ENCODE measurements at regions not wholly inside any gene's neighbourhood (a gene's known extent, or its start where the extent isn't known, plus 50 kb on each side); places are given as distances from the start of the nearest gene placed in this dataset.
"Not testable (repeated sequence)": the region's sequence is repeated elsewhere in the genome, so short reads cannot be mapped to it uniquely, and the experiment has no call there.

DNA sequence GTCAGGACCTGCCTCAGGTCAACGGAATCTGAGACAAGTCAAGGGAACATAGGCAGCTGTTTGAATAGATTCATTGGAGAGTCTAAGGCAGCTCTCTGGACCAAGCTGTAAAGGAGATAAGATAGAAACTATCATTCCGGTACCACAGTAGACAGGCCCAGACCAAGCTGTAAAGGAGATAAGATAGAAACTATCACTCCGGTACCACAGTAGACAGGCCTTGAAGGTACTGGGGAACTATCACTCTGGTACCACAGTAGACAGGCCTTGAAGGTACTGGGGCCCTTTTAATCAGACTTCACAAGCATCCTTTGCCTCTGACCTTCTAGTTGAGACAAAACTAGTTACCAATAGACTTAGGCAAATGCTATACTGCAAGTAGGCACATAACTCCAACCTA, 346.1 kb downstream of the DCDC2C start:
- no peak for DNase-seq

- no peak for DNase-seq
Measured at GRCh38 chr2:4053769-4054493, 350.6 kb downstream of the DCDC2C start.

DNA sequence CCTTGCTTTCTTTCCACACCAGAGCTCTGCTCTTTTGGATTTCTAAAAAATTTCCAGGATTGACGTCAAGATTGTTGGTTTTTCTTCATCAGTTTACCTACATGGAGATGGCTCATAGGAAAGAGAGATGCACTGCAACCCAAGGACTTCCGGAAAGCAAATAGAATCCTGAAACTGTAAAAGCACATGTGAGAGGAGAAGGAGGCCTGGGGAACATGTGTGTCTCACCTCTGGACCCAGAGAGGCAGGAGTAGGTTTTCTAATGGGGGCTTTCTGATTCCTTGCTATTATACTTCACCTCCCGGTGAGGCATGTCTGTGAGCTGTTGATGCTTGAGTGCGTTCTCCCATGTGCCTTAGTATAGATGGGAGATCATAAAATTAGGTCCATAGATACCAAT, 362.8 kb downstream of the DCDC2C start:
- DNase-seq = no peak

GRCh38 chr2:4073026-4073569, 369.7 kb downstream of the DCDC2C start:
- no peak for DNase-seq

DNA sequence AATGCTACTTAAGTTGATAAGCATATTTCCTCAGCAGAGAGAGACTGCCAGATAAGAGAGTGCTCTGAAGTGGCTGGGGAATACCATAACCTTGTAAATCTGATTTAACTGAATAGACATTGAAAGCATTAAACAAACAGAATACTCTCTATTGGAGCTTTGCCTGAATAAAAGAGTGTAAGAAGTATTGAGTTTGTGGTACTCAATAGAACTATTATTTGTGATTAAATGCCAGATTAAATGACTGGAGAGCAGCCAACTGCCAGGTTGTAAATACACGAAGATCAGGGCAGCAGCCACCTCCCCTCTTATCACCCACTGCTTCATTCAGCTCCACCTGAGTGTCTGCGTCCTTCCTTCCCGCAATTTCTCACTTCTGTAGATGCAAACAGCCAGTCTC, 373.6 kb downstream of the DCDC2C start:
- DNase-seq = no peak

GRCh38 chr2:4085186-4085585, 381.8 kb downstream of the DCDC2C start:
- DNase-seq = no peak

- DNase-seq = no peak
Measured at GRCh38 chr2:4090668-4091630, 387.6 kb downstream of the DCDC2C start.

DNA sequence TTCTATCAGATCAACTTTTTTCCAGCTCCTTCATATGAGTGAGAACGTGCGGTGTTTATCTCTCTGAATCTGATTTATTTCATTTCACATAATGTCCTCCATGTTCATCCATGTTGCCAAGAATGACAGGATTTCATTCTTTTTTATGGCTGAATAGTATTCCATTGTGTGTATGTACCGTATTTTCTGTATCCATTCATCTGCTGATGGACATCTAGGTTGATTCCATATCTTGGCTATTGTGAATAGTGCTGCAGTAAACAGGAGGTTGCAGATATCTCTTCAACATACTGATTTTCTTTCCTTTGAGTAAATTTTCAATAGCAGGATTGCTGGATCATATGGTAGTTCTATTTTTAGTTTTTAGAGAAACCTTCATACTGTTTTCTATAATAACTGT, 388.5 kb downstream of the DCDC2C start:
- no peak for DNase-seq

DNA sequence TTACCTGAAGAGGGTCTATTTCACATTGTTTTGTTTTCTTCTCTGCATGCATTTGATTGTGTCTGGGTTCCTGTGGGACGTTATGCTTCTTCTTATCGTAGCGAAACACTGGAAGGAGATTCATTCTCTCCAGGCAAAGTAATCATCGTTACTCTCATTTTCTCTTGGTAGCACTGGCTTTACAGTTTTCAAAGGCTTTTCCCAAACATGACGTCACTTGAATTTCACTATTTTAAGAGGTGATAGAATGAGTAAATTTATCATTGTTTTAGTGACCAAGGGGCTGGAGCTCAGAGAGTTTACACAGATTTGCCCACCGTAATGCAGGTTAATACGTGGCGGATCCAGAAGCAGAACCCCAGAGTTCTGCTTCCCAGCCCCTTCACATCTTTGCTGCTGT, 391.4 kb downstream of the DCDC2C start:
- DNase-seq = no peak

DNA sequence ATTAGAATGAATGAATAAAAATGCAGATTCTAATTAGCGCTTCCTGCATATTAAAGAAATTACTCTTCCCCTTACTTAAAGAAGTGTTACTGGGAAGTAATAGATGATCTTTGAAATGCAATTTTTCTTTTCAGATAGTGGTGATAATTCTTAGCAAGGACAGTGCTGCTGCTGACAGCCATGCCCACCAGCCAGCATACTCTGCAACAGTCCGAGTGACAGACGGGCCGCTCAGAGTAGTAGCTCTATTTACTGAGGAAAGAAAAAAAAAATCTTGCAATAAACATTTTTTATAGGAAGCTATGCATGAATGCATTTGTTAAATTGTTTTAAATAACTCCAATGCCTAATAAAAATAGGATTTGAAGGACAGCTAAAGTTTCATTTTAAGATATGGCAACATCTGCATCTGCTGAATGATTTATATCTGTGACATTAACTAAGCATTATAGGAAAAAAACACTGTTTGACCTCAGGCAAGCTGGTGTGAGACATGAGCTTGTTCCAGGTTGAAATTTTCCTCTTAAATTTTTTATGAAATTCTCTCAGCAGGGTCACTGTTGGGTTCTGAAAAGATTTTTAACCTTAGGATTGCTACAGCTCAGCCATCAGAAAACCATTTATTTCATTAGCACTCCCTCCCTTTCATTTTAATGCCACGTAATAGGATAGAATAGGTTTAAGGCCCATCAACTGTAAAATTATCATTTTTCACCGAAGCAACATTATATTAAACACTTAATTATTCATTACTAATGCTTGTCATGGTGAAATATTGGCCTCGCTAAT, 393.8 kb downstream of the DCDC2C start:
- DNase-seq = no peak

- no peak for DNase-seq
Measured at GRCh38 chr2:4098137-4098536, 394.8 kb downstream of the DCDC2C start.

DNA sequence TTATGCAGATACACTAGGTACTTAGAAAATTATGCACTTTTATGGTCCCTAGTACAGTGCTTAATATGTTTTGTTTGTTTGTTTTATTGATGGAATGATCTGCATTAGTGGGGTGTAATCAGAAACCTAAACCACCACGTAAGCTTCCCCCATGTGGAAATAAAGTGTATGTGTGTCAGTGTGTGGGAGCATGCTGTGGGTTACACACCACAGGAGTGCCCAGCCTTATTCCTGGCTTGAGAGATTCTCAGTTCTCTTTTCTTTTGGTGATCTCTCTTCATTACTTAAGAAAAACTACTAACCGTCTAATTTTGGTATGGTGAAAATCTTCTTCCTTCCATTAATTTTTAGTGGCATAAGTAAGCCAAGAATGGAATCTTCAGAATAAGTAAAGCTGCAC, 398.6 kb downstream of the DCDC2C start:
- DNase-seq = peak; percentile 43 to 64

DNA sequence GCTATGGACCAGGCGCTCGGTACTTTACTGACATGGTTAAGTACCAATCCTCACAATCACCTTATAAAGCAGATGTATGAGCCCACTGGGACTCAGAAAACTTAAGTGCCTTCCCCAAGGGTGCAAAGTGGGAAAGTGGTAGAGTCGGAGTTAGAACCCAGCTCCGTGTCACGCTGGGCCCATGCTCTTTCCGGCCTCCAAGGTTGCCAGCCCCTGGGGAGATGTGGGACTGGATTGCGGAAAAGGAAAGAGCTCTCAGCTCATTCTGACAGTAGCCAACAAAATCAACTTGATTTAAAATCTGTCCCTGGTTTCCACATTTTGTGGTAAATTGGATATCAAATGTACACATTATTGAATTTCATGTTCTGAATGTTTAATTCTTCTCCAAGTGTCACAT, 403.8 kb downstream of the DCDC2C start:
- no peak for DNase-seq

GRCh38 chr2:4110273-4110672, 406.9 kb downstream of the DCDC2C start:
- DNase-seq = no peak

GRCh38 chr2:4115435-4115834, 412.1 kb downstream of the DCDC2C start:
- DNase-seq = not testable (repeated sequence)

DNA sequence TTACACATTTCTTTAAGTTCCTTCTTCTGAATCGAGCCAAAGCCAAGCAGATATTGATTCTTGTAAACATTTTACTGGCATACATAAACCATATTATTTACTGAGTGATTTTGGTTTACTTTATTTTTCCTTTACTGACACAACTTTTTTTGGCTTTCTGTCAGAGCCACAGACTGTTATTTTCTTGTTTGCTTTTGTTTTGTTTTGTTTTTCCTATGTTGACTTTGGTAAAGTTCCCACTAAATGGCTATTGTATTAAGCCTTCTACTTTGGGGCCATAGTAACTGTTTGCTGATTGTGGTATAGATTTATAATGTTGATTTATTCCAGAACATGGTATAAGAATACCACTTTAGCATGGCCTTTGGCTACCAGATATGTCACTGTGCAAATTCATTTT, 419.4 kb downstream of the DCDC2C start:
- DNase-seq = no peak

GRCh38 chr2:4130651-4131050, 427.3 kb downstream of the DCDC2C start:
- no peak for DNase-seq

- DNase-seq = peak; percentile 32 to 76
Measured at GRCh38 chr2:4134551-4135550, 431.5 kb downstream of the DCDC2C start.

DNA sequence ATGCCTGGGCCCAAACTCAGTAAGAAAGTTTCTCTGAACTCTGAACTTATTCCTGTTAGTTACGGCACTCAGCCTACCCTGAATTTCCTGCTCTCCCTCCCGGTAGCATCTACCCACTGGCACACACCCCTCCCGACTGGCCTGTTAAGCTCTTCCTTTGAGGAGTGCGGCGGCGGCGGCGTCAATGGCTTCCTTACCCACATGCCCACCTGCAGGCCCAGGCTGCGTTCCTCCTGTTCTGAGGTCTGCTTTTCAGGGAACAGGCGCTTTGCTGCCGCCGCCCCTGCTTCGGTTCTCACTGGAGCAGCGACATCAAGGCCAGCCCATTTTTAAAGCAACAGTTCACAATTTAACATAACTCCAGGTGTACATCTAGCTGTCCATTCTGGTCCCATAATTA, 432.4 kb downstream of the DCDC2C start:
- DNase-seq = no peak

- DNase-seq = no peak
Measured at GRCh38 chr2:4139316-4139715, 435.9 kb downstream of the DCDC2C start.

DNA sequence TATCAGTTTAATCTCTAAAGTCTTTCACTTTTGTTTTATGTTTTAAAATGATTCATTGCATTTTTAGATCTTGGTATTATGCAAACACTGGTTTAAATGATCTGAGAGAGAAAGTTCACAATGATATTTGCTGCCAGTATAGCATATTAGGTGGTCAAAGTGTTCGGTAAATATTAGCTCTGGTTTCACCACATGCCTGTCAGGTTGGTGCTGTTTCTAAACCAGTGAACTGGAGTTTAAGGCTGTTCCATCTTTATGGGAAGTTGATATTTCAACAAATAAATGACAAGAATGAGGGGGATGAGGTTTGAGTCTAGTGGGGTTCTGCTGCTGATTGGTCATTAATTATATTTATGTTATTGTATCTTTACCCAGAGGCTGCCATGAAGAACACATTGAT, 436.4 kb downstream of the DCDC2C start:
- no peak for DNase-seq

Data from inflammatory macrophage treated with lipopolysaccharide for 1 hour (primary cell).